Peyer's patch (tissue), 4 donors: ENCODE measurements at regions not wholly inside any gene's neighbourhood (a gene's known extent, or its start where the extent isn't known, plus 50 kb on each side); places are given as distances from the start of the nearest gene placed in this dataset.

Source experiments
- CTCF ChIP-seq, 6 experiments: fragments of 450-650 bp in 4 of 6; fragments of 200-600 bp in 2 of 6; sonication (generic) in 1 of 6; IDR thresholded peaks; one replicate each; pipeline ENCODE4 v1.5.1; 2017 to 2019; ENCODE audit warnings: antibody characterized with exemption in 6 of 6, mild to moderate bottlenecking in 3 of 6, moderate library complexity in 1 of 6
- POLR2A ChIP-seq, 2 donors: fragments of 450-650 bp; IDR thresholded peaks; one replicate each; pipeline ENCODE4 v1.5.1; 2017; ENCODE audit warnings: antibody characterized with exemption in 2 of 2, mild to moderate bottlenecking in 2 of 2, moderate library complexity in 2 of 2

- TF ChIP-seq POLR2A (IDR thresholded peaks at IDR 0.05) (no peak), CTCF (IDR thresholded peaks at IDR 0.05) (no peak)
Observed at GRCh38 chr18:47632970-47633635, 297.4 kb downstream of the SMAD2 start.
